AG09309 (cell line): ENCODE measurements at regions not wholly inside any gene's neighbourhood (a gene's known extent, or its start where the extent isn't known, plus 50 kb on each side); places are given as distances from the start of the nearest gene placed in this dataset.

ENCODE experiments used
- DNase-seq: peaks from one replicate; pipeline ENCODE4 v3.0.0-alpha.2; 2010; ENCODE audit warnings: low read depth
- H3K4me3 ChIP-seq: 2 replicates; pipeline ENCODE4 v1.5.1; 2011; ENCODE audit warnings: mild to moderate bottlenecking, low read depth, low read length, moderate library complexity; ENCODE audit not compliant: control insufficient read depth
- TF ChIP-seq, protein P1 (sequence below): IDR thresholded peaks from 2 replicates; pipeline ENCODE4 v1.5.1; 2011; ENCODE audit warnings: mild to moderate bottlenecking, low read depth, low read length, inconsistent platforms; ENCODE audit not compliant: insufficient read depth, control insufficient read depth; ENCODE audit errors: missing control alignments

DNA sequence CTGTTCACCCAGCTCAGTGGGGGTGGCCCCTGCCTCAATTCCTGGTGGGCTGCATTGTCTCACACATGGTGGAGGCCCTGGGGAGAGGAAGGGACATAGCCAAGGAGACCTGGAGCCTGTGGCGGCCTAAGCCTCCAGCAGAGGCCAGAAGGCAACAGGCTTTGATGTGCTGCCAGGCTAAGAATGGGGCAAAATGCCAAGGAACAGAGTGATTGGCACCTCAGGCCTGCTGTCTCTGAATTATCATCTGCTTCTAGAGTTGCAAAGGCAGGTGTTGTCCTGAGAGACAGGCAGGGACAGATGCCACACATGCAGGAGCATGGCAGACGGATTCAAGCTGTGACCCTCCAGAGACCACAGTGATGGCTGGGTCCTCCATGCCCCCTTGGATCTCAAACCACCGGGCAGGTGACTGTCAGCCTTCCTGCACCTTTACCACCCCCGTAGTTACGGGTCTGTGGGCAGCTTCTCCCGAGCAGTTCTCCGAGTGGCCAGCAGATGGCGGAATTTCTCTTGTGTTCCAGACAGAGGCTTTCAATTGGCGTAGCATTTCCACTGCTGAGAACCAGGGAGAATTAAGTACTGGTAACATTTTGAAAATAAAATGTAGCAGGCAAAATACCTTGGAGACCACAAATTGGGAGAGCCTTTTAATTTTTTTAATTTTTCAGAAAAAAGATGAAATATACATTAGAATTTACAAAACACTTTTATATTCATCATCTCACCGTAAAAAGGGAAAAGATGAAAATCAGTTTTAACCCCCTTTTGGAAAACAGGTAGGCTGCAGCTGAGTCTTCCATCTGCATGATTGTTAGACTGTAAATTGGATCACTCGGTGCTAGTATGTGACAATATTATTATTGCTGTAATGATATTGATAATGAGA lies 525.5 kb upstream of the CFAP20DC start:
- TF ChIP-seq, protein P1, sequence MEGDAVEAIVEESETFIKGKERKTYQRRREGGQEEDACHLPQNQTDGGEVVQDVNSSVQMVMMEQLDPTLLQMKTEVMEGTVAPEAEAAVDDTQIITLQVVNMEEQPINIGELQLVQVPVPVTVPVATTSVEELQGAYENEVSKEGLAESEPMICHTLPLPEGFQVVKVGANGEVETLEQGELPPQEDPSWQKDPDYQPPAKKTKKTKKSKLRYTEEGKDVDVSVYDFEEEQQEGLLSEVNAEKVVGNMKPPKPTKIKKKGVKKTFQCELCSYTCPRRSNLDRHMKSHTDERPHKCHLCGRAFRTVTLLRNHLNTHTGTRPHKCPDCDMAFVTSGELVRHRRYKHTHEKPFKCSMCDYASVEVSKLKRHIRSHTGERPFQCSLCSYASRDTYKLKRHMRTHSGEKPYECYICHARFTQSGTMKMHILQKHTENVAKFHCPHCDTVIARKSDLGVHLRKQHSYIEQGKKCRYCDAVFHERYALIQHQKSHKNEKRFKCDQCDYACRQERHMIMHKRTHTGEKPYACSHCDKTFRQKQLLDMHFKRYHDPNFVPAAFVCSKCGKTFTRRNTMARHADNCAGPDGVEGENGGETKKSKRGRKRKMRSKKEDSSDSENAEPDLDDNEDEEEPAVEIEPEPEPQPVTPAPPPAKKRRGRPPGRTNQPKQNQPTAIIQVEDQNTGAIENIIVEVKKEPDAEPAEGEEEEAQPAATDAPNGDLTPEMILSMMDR = peak; percentile 92
- DNase-seq = peak; percentile 27
- no peak overlapping the region for H3K4me3 ChIP-seq

DNA sequence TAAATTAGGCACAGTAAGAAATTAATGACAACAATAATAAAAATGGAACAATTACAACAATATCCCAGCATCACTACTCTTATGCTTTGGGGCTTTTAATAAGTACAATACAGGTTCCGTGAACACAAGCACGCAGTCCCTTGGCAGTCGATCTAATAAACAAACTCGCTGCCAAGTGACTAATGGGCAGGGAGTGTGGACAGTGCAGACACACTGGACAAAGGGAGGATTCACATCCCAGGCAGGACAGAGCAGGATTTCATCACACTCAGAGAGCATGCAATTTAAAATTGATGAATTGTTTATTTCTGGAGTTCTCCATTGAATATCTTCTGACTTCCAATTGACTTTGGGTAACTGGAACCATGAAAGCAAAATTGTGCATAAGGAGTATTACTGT lies 524.1 kb upstream of the CFAP20DC start:
- DNase-seq = peak; percentile 52

DNA sequence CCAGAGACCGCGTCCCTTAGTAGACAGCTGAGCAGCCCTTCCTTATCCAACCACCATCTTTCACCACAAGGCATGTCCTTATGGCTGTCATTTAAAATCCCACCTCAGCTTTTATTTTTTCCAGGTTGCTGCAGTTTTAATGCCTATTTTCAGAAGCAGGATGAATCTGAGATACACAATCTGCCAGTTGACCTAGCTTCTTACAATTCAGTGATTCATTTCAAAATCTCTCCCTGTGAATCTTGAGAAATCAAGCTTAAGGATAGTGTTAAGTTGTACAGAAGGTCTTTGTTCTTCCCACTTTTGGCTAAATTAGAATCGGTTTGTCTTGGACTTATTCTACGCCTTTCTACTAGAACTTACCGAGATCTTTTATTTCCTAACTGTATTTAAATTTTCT lies 522.3 kb upstream of the CFAP20DC start:
- TF ChIP-seq, protein P1 = no peak
- no peak overlapping the region for H3K4me3 ChIP-seq
- no peak for DNase-seq

More for the DNA sequence above, 524.1 kb upstream of the CFAP20DC start:
- no peak overlapping the region for H3K4me3 ChIP-seq
- TF ChIP-seq, protein P1 = no peak

DNA sequence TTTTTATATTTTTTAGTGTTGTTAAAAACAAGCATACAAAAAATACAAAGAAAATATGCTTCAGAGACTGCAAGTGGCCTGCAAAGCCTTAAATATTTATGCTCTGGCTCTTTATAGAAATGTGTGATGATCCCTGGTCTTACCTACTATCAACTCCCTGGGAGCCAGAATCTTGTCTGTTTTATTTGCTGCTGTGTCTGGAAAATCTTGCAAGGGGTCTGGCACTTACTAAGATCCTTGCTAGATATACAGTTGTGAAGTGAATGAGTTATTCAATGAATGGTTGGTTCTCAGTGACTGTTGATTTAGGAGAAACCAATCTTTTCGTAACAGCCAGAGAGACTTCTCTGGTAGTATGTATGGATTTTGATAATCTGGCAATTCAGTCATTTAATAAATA lies 521.0 kb upstream of the CFAP20DC start:
- H3K4me3 ChIP-seq = no peak overlapping the region
- TF ChIP-seq, protein P1 = no peak
- no peak for DNase-seq

DNA sequence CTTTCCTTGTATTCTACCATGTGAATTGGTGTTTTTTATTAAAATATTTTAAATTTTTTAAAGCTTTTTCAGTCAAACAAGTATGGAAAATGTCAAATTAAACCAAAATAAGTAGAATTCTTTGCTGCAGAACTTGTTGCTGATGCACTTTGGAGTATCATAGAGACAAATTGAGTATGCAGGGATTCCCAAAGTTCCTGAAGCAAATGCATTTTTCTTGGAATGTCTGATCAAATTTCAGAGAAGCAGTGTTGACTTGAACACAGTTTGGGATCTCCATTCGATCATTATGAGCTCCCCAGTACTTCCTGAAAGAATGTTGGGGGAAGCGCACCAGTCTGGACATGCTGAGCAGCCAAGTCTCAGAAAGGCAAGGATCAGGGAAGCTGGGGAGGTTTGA lies 517.8 kb upstream of the CFAP20DC start:
- TF ChIP-seq, protein P1 = no peak
- no peak overlapping the region for H3K4me3 ChIP-seq
- no peak for DNase-seq

DNA sequence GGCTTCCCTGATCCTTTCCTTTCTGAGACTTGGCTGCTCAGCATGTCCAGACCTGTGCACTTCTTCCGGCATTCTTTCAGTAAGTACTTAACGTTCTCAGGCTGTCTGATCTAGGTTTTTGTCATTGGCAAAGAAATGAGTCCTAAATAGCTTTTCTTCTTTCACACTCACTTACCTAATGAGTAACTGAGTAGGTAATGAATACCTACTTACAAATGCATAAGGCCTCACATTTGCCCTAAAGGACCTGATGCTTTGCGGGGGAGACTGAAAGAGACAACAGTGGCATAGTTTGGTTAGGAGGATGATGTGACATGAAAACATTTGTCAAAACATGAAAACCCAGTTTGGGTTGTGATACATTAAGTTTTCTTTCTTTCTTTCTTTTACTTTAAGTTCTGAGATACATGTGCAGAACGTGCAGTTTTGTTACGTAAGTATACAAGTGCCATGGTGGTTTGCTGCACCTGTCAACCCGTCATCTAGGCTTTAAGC lies 516.7 kb upstream of the CFAP20DC start:
- no peak overlapping the region for H3K4me3 ChIP-seq
- TF ChIP-seq, protein P1 = no peak
- DNase-seq = no peak
